ENCODE measurements at regions not wholly inside any gene's neighbourhood (a gene's known extent, or its start where the extent isn't known, plus 50 kb on each side); places are given as distances from the start of the nearest gene placed in this dataset.

GRCh38 chr4:162838671-162839070, 328.0 kb downstream of the NAF1 start (continued):
- TF ChIP-seq FOXA2 (IDR thresholded peaks at IDR 0.05) (no peak), RAD21 (IDR thresholded peaks at IDR 0.05) (no peak), ZBTB33 (IDR thresholded peaks at IDR 0.05) (no peak), SP1 (IDR thresholded peaks at IDR 0.05) (no peak)
- TF ChIP-seq, protein P1, sequence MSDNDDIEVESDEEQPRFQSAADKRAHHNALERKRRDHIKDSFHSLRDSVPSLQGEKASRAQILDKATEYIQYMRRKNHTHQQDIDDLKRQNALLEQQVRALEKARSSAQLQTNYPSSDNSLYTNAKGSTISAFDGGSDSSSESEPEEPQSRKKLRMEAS (IDR thresholded peaks at IDR 0.05): no peak

- peaks cover 0 to 9% (median 3%) of the 10 kb centered on the region in 4 donors for H3K9me3 ChIP-seq (ENCODE audit: control insufficient read depth in 4 of 4, low read length in 3 of 4)
- no peak overlapping the region for H3K4me3 ChIP-seq (ENCODE audit: low read depth in 1 of 3, low read length in 3 of 3)
- H3K36me3 ChIP-seq (ENCODE audit: control insufficient read depth in 4 of 4, insufficient read depth in 3 of 4, low read depth in 1 of 4, low read length in 3 of 4): no peaks in the 10 kb centered on the region
- no peak overlapping the region for H3K27ac ChIP-seq (ENCODE audit: low read depth in 1 of 2, low read length in 2 of 2)
- 47% methylated on average over 1 of the region's 1 CpG for WGBS
- no peak overlapping the region for H3K9ac ChIP-seq (ENCODE audit: low read depth in 1 of 2, low read length in 2 of 2)
- peaks cover 0 to 5% (median 1%) of the 10 kb centered on the region in 4 donors for H3K27me3 ChIP-seq (ENCODE audit: control insufficient read depth in 4 of 4, insufficient read depth in 4 of 4, low read length in 3 of 4)
- no peaks in the 10 kb centered on the region for H3K4me1 ChIP-seq (ENCODE audit: control insufficient read depth in 4 of 4, insufficient read depth in 4 of 4, low read length in 3 of 4)
- no peak for DNase-seq (ENCODE audit: low spot score)
- TF ChIP-seq HNF4G (IDR thresholded peaks at IDR 0.05): no peak
- no peak for TF ChIP-seq JUND (IDR thresholded peaks at IDR 0.05)
- no peak for TF ChIP-seq ATF3 (IDR thresholded peaks at IDR 0.05)
- TF ChIP-seq, protein P1 (IDR thresholded peaks at IDR 0.05): no peak
- no peak for TF ChIP-seq TAF1 (conservative IDR thresholded peaks at IDR 0.05)
- TF ChIP-seq NR2F2 (IDR thresholded peaks at IDR 0.05): no peak
- TF ChIP-seq FOXA1 (IDR thresholded peaks at IDR 0.05): no peak
- TF ChIP-seq ZBTB33 (IDR thresholded peaks at IDR 0.05): no peak
- TF ChIP-seq, protein P2, sequence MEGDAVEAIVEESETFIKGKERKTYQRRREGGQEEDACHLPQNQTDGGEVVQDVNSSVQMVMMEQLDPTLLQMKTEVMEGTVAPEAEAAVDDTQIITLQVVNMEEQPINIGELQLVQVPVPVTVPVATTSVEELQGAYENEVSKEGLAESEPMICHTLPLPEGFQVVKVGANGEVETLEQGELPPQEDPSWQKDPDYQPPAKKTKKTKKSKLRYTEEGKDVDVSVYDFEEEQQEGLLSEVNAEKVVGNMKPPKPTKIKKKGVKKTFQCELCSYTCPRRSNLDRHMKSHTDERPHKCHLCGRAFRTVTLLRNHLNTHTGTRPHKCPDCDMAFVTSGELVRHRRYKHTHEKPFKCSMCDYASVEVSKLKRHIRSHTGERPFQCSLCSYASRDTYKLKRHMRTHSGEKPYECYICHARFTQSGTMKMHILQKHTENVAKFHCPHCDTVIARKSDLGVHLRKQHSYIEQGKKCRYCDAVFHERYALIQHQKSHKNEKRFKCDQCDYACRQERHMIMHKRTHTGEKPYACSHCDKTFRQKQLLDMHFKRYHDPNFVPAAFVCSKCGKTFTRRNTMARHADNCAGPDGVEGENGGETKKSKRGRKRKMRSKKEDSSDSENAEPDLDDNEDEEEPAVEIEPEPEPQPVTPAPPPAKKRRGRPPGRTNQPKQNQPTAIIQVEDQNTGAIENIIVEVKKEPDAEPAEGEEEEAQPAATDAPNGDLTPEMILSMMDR (IDR thresholded peaks at IDR 0.05; ENCODE audit: low read depth, low read length, missing input control): no peak
- no peak for TF ChIP-seq GABPA (IDR thresholded peaks at IDR 0.05 in 1 of 2, conservative IDR thresholded peaks at IDR 0.05 in 1 of 2)
Measured at GRCh38 chr4:162837679-162838078, 329.0 kb downstream of the NAF1 start.

GRCh38 chr4:162837241-162837640, 329.4 kb downstream of the NAF1 start:
- H3K27me3 ChIP-seq (ENCODE audit: control insufficient read depth in 4 of 4, insufficient read depth in 4 of 4, low read length in 3 of 4): peaks cover 0 to 5% (median 1%) of the 10 kb centered on the region in 4 donors
- no peak for DNase-seq (ENCODE audit: low spot score)
- WGBS: 58% methylated on average over 1 of the region's 1 CpG
- H3K4me1 ChIP-seq (ENCODE audit: control insufficient read depth in 4 of 4, insufficient read depth in 4 of 4, low read length in 3 of 4): no peaks in the 10 kb centered on the region
- no peak overlapping the region for H3K9ac ChIP-seq (ENCODE audit: low read depth in 1 of 2, low read length in 2 of 2)
- TF ChIP-seq FOXA1 (IDR thresholded peaks at IDR 0.05) (no peak), JUND (IDR thresholded peaks at IDR 0.05) (no peak), HNF4A (conservative IDR thresholded peaks at IDR 0.05) (no peak), ZBTB33 (IDR thresholded peaks at IDR 0.05) (no peak), YY1 (IDR thresholded peaks at IDR 0.05) (no peak), SP1 (IDR thresholded peaks at IDR 0.05) (no peak), EGR1 (IDR thresholded peaks at IDR 0.05; ENCODE audit: low read depth in 2 of 2) (no peak), GABPA (IDR thresholded peaks at IDR 0.05 in 1 of 2, conservative IDR thresholded peaks at IDR 0.05 in 1 of 2) (no peak), RXRA (IDR thresholded peaks at IDR 0.05) (no peak), TAF1 (conservative IDR thresholded peaks at IDR 0.05) (no peak), FOXA2 (IDR thresholded peaks at IDR 0.05) (no peak)
- TF ChIP-seq, protein P1 (IDR thresholded peaks at IDR 0.05): no peak
- TF ChIP-seq, protein P2 (IDR thresholded peaks at IDR 0.05; ENCODE audit: low read depth, low read length, missing input control): no peak
- no peaks in the 10 kb centered on the region for H3K36me3 ChIP-seq (ENCODE audit: control insufficient read depth in 4 of 4, insufficient read depth in 3 of 4, low read depth in 1 of 4, low read length in 3 of 4)
- H3K9me3 ChIP-seq (ENCODE audit: control insufficient read depth in 4 of 4, low read length in 3 of 4): peaks cover 0 to 9% (median 3%) of the 10 kb centered on the region in 4 donors
- no peak overlapping the region for H3K27ac ChIP-seq (ENCODE audit: low read depth in 1 of 2, low read length in 2 of 2)
- no peak overlapping the region for H3K4me3 ChIP-seq (ENCODE audit: low read depth in 1 of 3, low read length in 3 of 3)

Data from liver (tissue), 8 donors.